ENCODE measurements at regions not wholly inside any gene's neighbourhood (a gene's known extent, or its start where the extent isn't known, plus 50 kb on each side); places are given as distances from the start of the nearest gene placed in this dataset.

- TF ChIP-seq EZH2 (IDR thresholded peaks at IDR 0.05; ENCODE audit: low read depth, unreplicated experiment) (no peak), CREB1 (CRISPR knock-in tag; IDR thresholded peaks at IDR 0.05; ENCODE audit: low read depth) (no peak)
- TF ChIP-seq, protein P1, sequence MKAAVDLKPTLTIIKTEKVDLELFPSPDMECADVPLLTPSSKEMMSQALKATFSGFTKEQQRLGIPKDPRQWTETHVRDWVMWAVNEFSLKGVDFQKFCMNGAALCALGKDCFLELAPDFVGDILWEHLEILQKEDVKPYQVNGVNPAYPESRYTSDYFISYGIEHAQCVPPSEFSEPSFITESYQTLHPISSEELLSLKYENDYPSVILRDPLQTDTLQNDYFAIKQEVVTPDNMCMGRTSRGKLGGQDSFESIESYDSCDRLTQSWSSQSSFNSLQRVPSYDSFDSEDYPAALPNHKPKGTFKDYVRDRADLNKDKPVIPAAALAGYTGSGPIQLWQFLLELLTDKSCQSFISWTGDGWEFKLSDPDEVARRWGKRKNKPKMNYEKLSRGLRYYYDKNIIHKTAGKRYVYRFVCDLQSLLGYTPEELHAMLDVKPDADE (IDR thresholded peaks at IDR 0.05): no peak
- Histone ChIP-seq H3K9me2 (ENCODE audit: insufficient read depth) (no peaks in the 10 kb centered on the region), H3K79me2 (replicated peaks; ENCODE audit: insufficient read depth) (peaks cover 6% of the 10 kb centered on the region; the same call in 1 of the 2 replicates), H3K4me2 (no peak overlapping the region), H3K4me1 (ENCODE audit: insufficient read depth) (no peaks in the 10 kb centered on the region), H3F3A (replicated peaks; ENCODE audit: low read depth) (no peaks in the 10 kb centered on the region), H2AFZ (no peak overlapping the region), H3K4me3 (no peak overlapping the region), H3K27ac (ENCODE audit: low read depth) (no peak overlapping the region), H3K27me3 (ENCODE audit: insufficient read depth) (no peaks in the 10 kb centered on the region), H3K36me3 (ENCODE audit: insufficient read depth) (peaks cover 9% of the 10 kb centered on the region; the same call in 1 of the 2 replicates), H4K20me1 (replicated peaks; ENCODE audit: insufficient read depth) (no peaks in the 10 kb centered on the region)
- no peak overlapping the region for H3K27ac Mint-ChIP-seq
- DNase-seq (ENCODE audit: low spot score) (no peak), ATAC-seq (no peak)
- H3K36me3 Mint-ChIP-seq (ENCODE audit: low read depth): no peaks in the 10 kb centered on the region; the same call in 2 of the 3 replicates
- H3K4me1 Mint-ChIP-seq: no peaks in the 10 kb centered on the region
- H3K9me3 Mint-ChIP-seq: no peaks in the 10 kb centered on the region
- no peaks in the 10 kb centered on the region for H3K27me3 Mint-ChIP-seq (ENCODE audit: insufficient read depth, low read depth, poor library complexity)
- no peak overlapping the region for H3K4me3 Mint-ChIP-seq
Observed at GRCh38 chr7:20005081-20005480, 212.1 kb downstream of the MACC1 start.

- no peak overlapping the region for H3K27ac Mint-ChIP-seq
- Histone ChIP-seq H3K4me1 (ENCODE audit: insufficient read depth) (no peaks in the 10 kb centered on the region), H3K4me3 (no peak overlapping the region), H2AFZ (no peak overlapping the region), H3K27me3 (ENCODE audit: insufficient read depth) (no peaks in the 10 kb centered on the region), H3K9me2 (ENCODE audit: insufficient read depth) (no peaks in the 10 kb centered on the region), H3K27ac (ENCODE audit: low read depth) (no peak overlapping the region), H3F3A (replicated peaks; ENCODE audit: low read depth) (no peaks in the 10 kb centered on the region), H3K79me2 (replicated peaks; ENCODE audit: insufficient read depth) (no peaks in the 10 kb centered on the region), H3K4me2 (no peak overlapping the region), H4K20me1 (replicated peaks; ENCODE audit: insufficient read depth) (no peaks in the 10 kb centered on the region), H3K36me3 (ENCODE audit: insufficient read depth) (no peaks in the 10 kb centered on the region; the same call in 1 of the 2 replicates)
- H3K36me3 Mint-ChIP-seq (ENCODE audit: low read depth): no peaks in the 10 kb centered on the region
- no peaks in the 10 kb centered on the region for H3K9me3 Mint-ChIP-seq
- no peaks in the 10 kb centered on the region for H3K4me1 Mint-ChIP-seq
- ATAC-seq: no peak
- no peaks in the 10 kb centered on the region for H3K27me3 Mint-ChIP-seq (ENCODE audit: insufficient read depth, low read depth, poor library complexity)
- no peak for DNase-seq (ENCODE audit: low spot score)
- TF ChIP-seq ZNF114 (CRISPR knock-in tag; IDR thresholded peaks at IDR 0.05) (no peak), POLR2AphosphoS5 (IDR thresholded peaks at IDR 0.05; ENCODE audit: low read depth) (no peak), ZNF462 (CRISPR knock-in tag; IDR thresholded peaks at IDR 0.05) (no peak), STAT1 (IDR thresholded peaks at IDR 0.05; ENCODE audit: unreplicated experiment) (no peak), EZH2 (IDR thresholded peaks at IDR 0.05; ENCODE audit: low read depth, unreplicated experiment) (no peak), JUNB (IDR thresholded peaks at IDR 0.05; ENCODE audit: unreplicated experiment) (no peak), ZNF331 (CRISPR knock-in tag; IDR thresholded peaks at IDR 0.05; ENCODE audit: low read depth) (no peak), EZH2phosphoT487 (IDR thresholded peaks at IDR 0.05; ENCODE audit: unreplicated experiment) (no peak), NANOG (IDR thresholded peaks at IDR 0.05; ENCODE audit: borderline replicate concordance) (no peak), CREB1 (CRISPR knock-in tag; IDR thresholded peaks at IDR 0.05; ENCODE audit: low read depth) (no peak)
- TF ChIP-seq, protein P1 (IDR thresholded peaks at IDR 0.05): no peak
- TF ChIP-seq, protein P2, sequence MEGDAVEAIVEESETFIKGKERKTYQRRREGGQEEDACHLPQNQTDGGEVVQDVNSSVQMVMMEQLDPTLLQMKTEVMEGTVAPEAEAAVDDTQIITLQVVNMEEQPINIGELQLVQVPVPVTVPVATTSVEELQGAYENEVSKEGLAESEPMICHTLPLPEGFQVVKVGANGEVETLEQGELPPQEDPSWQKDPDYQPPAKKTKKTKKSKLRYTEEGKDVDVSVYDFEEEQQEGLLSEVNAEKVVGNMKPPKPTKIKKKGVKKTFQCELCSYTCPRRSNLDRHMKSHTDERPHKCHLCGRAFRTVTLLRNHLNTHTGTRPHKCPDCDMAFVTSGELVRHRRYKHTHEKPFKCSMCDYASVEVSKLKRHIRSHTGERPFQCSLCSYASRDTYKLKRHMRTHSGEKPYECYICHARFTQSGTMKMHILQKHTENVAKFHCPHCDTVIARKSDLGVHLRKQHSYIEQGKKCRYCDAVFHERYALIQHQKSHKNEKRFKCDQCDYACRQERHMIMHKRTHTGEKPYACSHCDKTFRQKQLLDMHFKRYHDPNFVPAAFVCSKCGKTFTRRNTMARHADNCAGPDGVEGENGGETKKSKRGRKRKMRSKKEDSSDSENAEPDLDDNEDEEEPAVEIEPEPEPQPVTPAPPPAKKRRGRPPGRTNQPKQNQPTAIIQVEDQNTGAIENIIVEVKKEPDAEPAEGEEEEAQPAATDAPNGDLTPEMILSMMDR (conservative IDR thresholded peaks at IDR 0.05; ENCODE audit: low read depth in 2 of 2): no peak
- no peak overlapping the region for H3K4me3 Mint-ChIP-seq
Observed at GRCh38 chr7:19999681-20000080, 217.5 kb downstream of the MACC1 start.

Measured in GM23338 (cell line).